OCI-LY1 (cell line): ENCODE measurements at regions not wholly inside any gene's neighbourhood (a gene's known extent, or its start where the extent isn't known, plus 50 kb on each side); places are given as distances from the start of the nearest gene placed in this dataset.

ENCODE experiments used
- H2AFZ ChIP-seq: fragments of 200-600 bp; sonication (generic), shearing (Covaris generic); 2 replicates; pipeline ENCODE4 v1.6.0; 2014; ENCODE audit warnings: antibody characterized with exemption, mild to moderate bottlenecking, low read length
- H3F3A ChIP-seq: fragments of 200-600 bp; sonication (generic), shearing (Covaris generic); 2 replicates; pipeline ENCODE4 v1.6.0; 2014; ENCODE audit warnings: mild to moderate bottlenecking, antibody characterized with exemption, low read length, moderate library complexity; ENCODE audit not compliant: insufficient read depth
- H3K27ac ChIP-seq: fragments of 200-600 bp; sonication (generic); 2 replicates; pipeline ENCODE4 v1.5.1; 2014; ENCODE audit warnings: low read length, mixed run types, mild to moderate bottlenecking, low read depth; ENCODE audit not compliant: poor library complexity, severe bottlenecking
- H3K27me3 ChIP-seq: fragments of 200-600 bp; sonication (generic); 2 replicates; pipeline ENCODE4 v1.6.0; 2014; ENCODE audit warnings: antibody characterized with exemption, mild to moderate bottlenecking, low read length, moderate library complexity; ENCODE audit not compliant: insufficient read depth
- H3K36me3 ChIP-seq: fragments of 200-600 bp; sonication (generic); 2 replicates; pipeline ENCODE4 v1.6.1; 2014; ENCODE audit warnings: mild to moderate bottlenecking, antibody characterized with exemption, low read length, moderate library complexity, mixed read lengths; ENCODE audit not compliant: insufficient read depth
- H3K4me1 ChIP-seq: fragments of 200-600 bp; sonication (generic); 2 replicates; pipeline ENCODE4 v1.5.1; 2014; ENCODE audit warnings: mild to moderate bottlenecking, low read length, moderate library complexity; ENCODE audit not compliant: insufficient read depth, severe bottlenecking
- H3K4me2 ChIP-seq: fragments of 200-600 bp; sonication (generic), shearing (Covaris generic); 2 replicates; pipeline ENCODE4 v1.6.1; 2014; ENCODE audit warnings: low read length
- H3K4me3 ChIP-seq: fragments of 200-600 bp; sonication (generic); 2 replicates; pipeline ENCODE4 v1.5.1; 2014; ENCODE audit warnings: low read length, low read depth, mild to moderate bottlenecking, mixed read lengths; ENCODE audit not compliant: poor library complexity, severe bottlenecking
- H3K79me2 ChIP-seq: fragments of 200-600 bp; shearing (Covaris generic); 2 replicates; pipeline ENCODE4 v1.6.1; 2016; ENCODE audit warnings: mixed run types, low read length, mixed read lengths; ENCODE audit not compliant: insufficient read depth
- H3K9ac ChIP-seq: fragments of 200-600 bp; sonication (generic), shearing (Covaris generic); 2 replicates; pipeline ENCODE4 v1.6.1; 2014; ENCODE audit warnings: mild to moderate bottlenecking, low read length, mixed read lengths
- H3K9me2 ChIP-seq: fragments of 200-600 bp; sonication (generic), shearing (Covaris generic); 2 replicates; pipeline ENCODE4 v1.6.1; 2014; ENCODE audit warnings: low read depth, mild to moderate bottlenecking, low read length, mixed read lengths
- H3K9me3 ChIP-seq: fragments of 200-600 bp; shearing (Covaris generic); 2 replicates; pipeline ENCODE4 v1.6.1; 2014; ENCODE audit warnings: low read length, mixed read lengths
- H4K20me1 ChIP-seq: fragments of 200-600 bp; sonication (generic), shearing (Covaris generic); 2 replicates; pipeline ENCODE4 v1.6.0; 2016; ENCODE audit warnings: mild to moderate bottlenecking, low read length; ENCODE audit not compliant: insufficient read depth
- CTCF ChIP-seq: fragments of 200-600 bp; sonication (generic), shearing (Covaris generic); IDR thresholded peaks from 2 replicates; pipeline ENCODE4 v1.5.1; 2017; ENCODE audit warnings: mild to moderate bottlenecking, antibody characterized with exemption, low read length, moderate library complexity, mixed read lengths
- EZH2 ChIP-seq: fragments of 200-600 bp; sonication (generic), shearing (Covaris generic); IDR thresholded peaks from 2 replicates; pipeline ENCODE4 v1.8.0; 2017; ENCODE audit warnings: borderline replicate concordance, mixed run types, mild to moderate bottlenecking, antibody characterized with exemption, low read length, moderate library complexity, mixed read lengths

GRCh38 chr1:37137601-37138000, 103.3 kb upstream of the GRIK3 start:
- Histone ChIP-seq H3K4me3 (no peak overlapping the region), H3K4me1 (no peaks in the 10 kb centered on the region), H3K4me2 (no peak overlapping the region), H3K9me2 (no peaks in the 10 kb centered on the region), H3K9me3 (no peaks in the 10 kb centered on the region), H3F3A (no peaks in the 10 kb centered on the region), H3K27me3 (no peaks in the 10 kb centered on the region), H3K79me2 (no peaks in the 10 kb centered on the region), H2AFZ (no peak overlapping the region), H3K36me3 (no peaks in the 10 kb centered on the region), H4K20me1 (no peaks in the 10 kb centered on the region), H3K9ac (no peak overlapping the region), H3K27ac (no peak overlapping the region)
- no peak for TF ChIP-seq EZH2
- TF ChIP-seq CTCF: no peak

GRCh38 chr1:37143800-37144199, 109.5 kb upstream of the GRIK3 start:
- H3K9ac ChIP-seq: no peak overlapping the region
- no peaks in the 10 kb centered on the region for H3K27me3 ChIP-seq
- no peaks in the 10 kb centered on the region for H3K9me3 ChIP-seq
- no peaks in the 10 kb centered on the region for H3K79me2 ChIP-seq
- no peak overlapping the region for H2AFZ ChIP-seq
- H3K4me1 ChIP-seq: no peaks in the 10 kb centered on the region
- no peaks in the 10 kb centered on the region for H4K20me1 ChIP-seq
- H3K27ac ChIP-seq: no peak overlapping the region
- TF ChIP-seq EZH2 (no peak), CTCF (no peak)
- H3K36me3 ChIP-seq: no peaks in the 10 kb centered on the region
- no peaks in the 10 kb centered on the region for H3F3A ChIP-seq
- H3K4me2 ChIP-seq: no peak overlapping the region
- H3K9me2 ChIP-seq: no peaks in the 10 kb centered on the region
- no peak overlapping the region for H3K4me3 ChIP-seq

- Histone ChIP-seq H4K20me1 (no peaks in the 10 kb centered on the region), H3K4me3 (no peak overlapping the region), H3K9me3 (no peaks in the 10 kb centered on the region), H3F3A (no peaks in the 10 kb centered on the region), H3K4me1 (no peaks in the 10 kb centered on the region), H3K79me2 (no peaks in the 10 kb centered on the region), H2AFZ (no peak overlapping the region), H3K27me3 (no peaks in the 10 kb centered on the region), H3K27ac (no peak overlapping the region), H3K4me2 (no peak overlapping the region), H3K36me3 (no peaks in the 10 kb centered on the region), H3K9ac (no peak overlapping the region), H3K9me2 (no peaks in the 10 kb centered on the region)
- TF ChIP-seq CTCF: no peak
- TF ChIP-seq EZH2: no peak
These were observed 111.8 kb upstream of the GRIK3 start for GRCh38 chr1:37146071-37146470.
